Kidney glomerular epithelial cell (primary cell): ENCODE measurements at regions not wholly inside any gene's neighbourhood (a gene's known extent, or its start where the extent isn't known, plus 50 kb on each side); places are given as distances from the start of the nearest gene placed in this dataset.

Experiments
- DNase-seq: peaks from one replicate; lab custom pipeline; 2025; lab: John Stamatoyannopoulos, UW

- DNase-seq: no peak
Measured at GRCh38 chr1:67560580-67561255, 124.3 kb upstream of the GADD45A start.

GRCh38 chr1:67561704-67562113 lies 123.3 kb upstream of the GADD45A start:
- DNase-seq: peak; percentile 92

GRCh38 chr1:67563684-67564083 lies 121.3 kb upstream of the GADD45A start:
- no peak for DNase-seq

- DNase-seq: no peak
Measured at GRCh38 chr1:67564193-67564592, 120.8 kb upstream of the GADD45A start.

GRCh38 chr1:67566803-67567377 lies 118.1 kb upstream of the GADD45A start:
- DNase-seq: no peak

- DNase-seq: peak; percentile 99
Measured at GRCh38 chr1:67570486-67571143, 114.4 kb upstream of the GADD45A start.

- DNase-seq: no peak
Measured at GRCh38 chr1:67571406-67571805, 113.6 kb upstream of the GADD45A start.

- no peak for DNase-seq
Measured at GRCh38 chr1:67571901-67572593, 113.0 kb upstream of the GADD45A start.

- no peak for DNase-seq
Measured at GRCh38 chr1:67572594-67573221, 112.3 kb upstream of the GADD45A start.

- no peak for DNase-seq
Measured at GRCh38 chr1:67573311-67573872, 111.6 kb upstream of the GADD45A start.

GRCh38 chr1:67574221-67574620 lies 110.8 kb upstream of the GADD45A start:
- DNase-seq: no peak

- DNase-seq: no peak
Measured at GRCh38 chr1:67575861-67576260, 109.1 kb upstream of the GADD45A start.

- DNase-seq: no peak
Measured at GRCh38 chr1:67576474-67576873, 108.5 kb upstream of the GADD45A start.

GRCh38 chr1:67577646-67578045 lies 107.4 kb upstream of the GADD45A start:
- DNase-seq: no peak

GRCh38 chr1:67578397-67579020 lies 106.5 kb upstream of the GADD45A start:
- no peak for DNase-seq

GRCh38 chr1:67579623-67580394 lies 105.2 kb upstream of the GADD45A start:
- DNase-seq: no peak

GRCh38 chr1:67580691-67581403 lies 104.2 kb upstream of the GADD45A start:
- DNase-seq: no peak

GRCh38 chr1:67582625-67583461 lies 102.2 kb upstream of the GADD45A start:
- DNase-seq: no peak

- DNase-seq: no peak
Measured at GRCh38 chr1:67583462-67583950, 101.5 kb upstream of the GADD45A start.
